ENCODE measurements at regions not wholly inside any gene's neighbourhood (a gene's known extent, or its start where the extent isn't known, plus 50 kb on each side); places are given as distances from the start of the nearest gene placed in this dataset.

GRCh38 chr18:59767732-59768131 lies 70.5 kb upstream of the CCBE1 start:
- no peaks in the 10 kb centered on the region for H3F3A ChIP-seq (ENCODE audit: insufficient read depth, low read length)
- no peaks in the 10 kb centered on the region for H3K79me2 ChIP-seq (ENCODE audit: insufficient read depth, low read length)
- no peak overlapping the region for H3K4me3 ChIP-seq (ENCODE audit: low read depth, low read length, poor library complexity, severe bottlenecking)
- no peaks in the 10 kb centered on the region for H3K4me1 ChIP-seq (ENCODE audit: insufficient read depth, low read length, severe bottlenecking)
- H4K20me1 ChIP-seq (ENCODE audit: insufficient read depth, low read length): no peaks in the 10 kb centered on the region
- no peak overlapping the region for H3K4me2 ChIP-seq (ENCODE audit: low read length)
- H3K9me2 ChIP-seq (ENCODE audit: low read depth, low read length): no peaks in the 10 kb centered on the region
- H3K27me3 ChIP-seq (ENCODE audit: insufficient read depth, low read length): no peaks in the 10 kb centered on the region
- H3K27ac ChIP-seq (ENCODE audit: low read depth, low read length, poor library complexity, severe bottlenecking): no peak overlapping the region
- H2AFZ ChIP-seq (ENCODE audit: low read length): no peak overlapping the region
- no peak for TF ChIP-seq CTCF (IDR thresholded peaks at IDR 0.05; ENCODE audit: low read length)
- TF ChIP-seq EZH2 (IDR thresholded peaks at IDR 0.05; ENCODE audit: borderline replicate concordance, low read length): no peak
- no peaks in the 10 kb centered on the region for H3K36me3 ChIP-seq (ENCODE audit: insufficient read depth, low read length)
- no peaks in the 10 kb centered on the region for H3K9me3 ChIP-seq (ENCODE audit: low read length)
- H3K9ac ChIP-seq (ENCODE audit: low read length): no peak overlapping the region

GRCh38 chr18:59765343-59765742 lies 68.1 kb upstream of the CCBE1 start:
- no peak overlapping the region for H3K4me3 ChIP-seq (ENCODE audit: low read depth, low read length, poor library complexity, severe bottlenecking)
- no peak overlapping the region for H3K27ac ChIP-seq (ENCODE audit: low read depth, low read length, poor library complexity, severe bottlenecking)
- no peak overlapping the region for H3K4me2 ChIP-seq (ENCODE audit: low read length)
- no peaks in the 10 kb centered on the region for H3K4me1 ChIP-seq (ENCODE audit: insufficient read depth, low read length, severe bottlenecking)
- H3K27me3 ChIP-seq (ENCODE audit: insufficient read depth, low read length): no peaks in the 10 kb centered on the region
- H3K9me2 ChIP-seq (ENCODE audit: low read depth, low read length): no peaks in the 10 kb centered on the region
- H4K20me1 ChIP-seq (ENCODE audit: insufficient read depth, low read length): no peaks in the 10 kb centered on the region
- no peaks in the 10 kb centered on the region for H3K36me3 ChIP-seq (ENCODE audit: insufficient read depth, low read length)
- H3K79me2 ChIP-seq (ENCODE audit: insufficient read depth, low read length): no peaks in the 10 kb centered on the region
- H2AFZ ChIP-seq (ENCODE audit: low read length): no peak overlapping the region
- H3F3A ChIP-seq (ENCODE audit: insufficient read depth, low read length): no peaks in the 10 kb centered on the region
- TF ChIP-seq EZH2 (IDR thresholded peaks at IDR 0.05; ENCODE audit: borderline replicate concordance, low read length) (no peak), CTCF (IDR thresholded peaks at IDR 0.05; ENCODE audit: low read length) (no peak)
- no peaks in the 10 kb centered on the region for H3K9me3 ChIP-seq (ENCODE audit: low read length)
- no peak overlapping the region for H3K9ac ChIP-seq (ENCODE audit: low read length)

- no peaks in the 10 kb centered on the region for H3F3A ChIP-seq (ENCODE audit: insufficient read depth, low read length)
- no peaks in the 10 kb centered on the region for H3K79me2 ChIP-seq (ENCODE audit: insufficient read depth, low read length)
- H3K4me2 ChIP-seq (ENCODE audit: low read length): no peak overlapping the region
- no peak for TF ChIP-seq EZH2 (IDR thresholded peaks at IDR 0.05; ENCODE audit: borderline replicate concordance, low read length)
- TF ChIP-seq CTCF (IDR thresholded peaks at IDR 0.05; ENCODE audit: low read length): no peak
- H3K4me3 ChIP-seq (ENCODE audit: low read depth, low read length, poor library complexity, severe bottlenecking): no peak overlapping the region
- H3K27ac ChIP-seq (ENCODE audit: low read depth, low read length, poor library complexity, severe bottlenecking): no peak overlapping the region
- H2AFZ ChIP-seq (ENCODE audit: low read length): no peak overlapping the region
- H4K20me1 ChIP-seq (ENCODE audit: insufficient read depth, low read length): no peaks in the 10 kb centered on the region
- H3K9me2 ChIP-seq (ENCODE audit: low read depth, low read length): no peaks in the 10 kb centered on the region
- H3K4me1 ChIP-seq (ENCODE audit: insufficient read depth, low read length, severe bottlenecking): no peaks in the 10 kb centered on the region
- no peak overlapping the region for H3K9ac ChIP-seq (ENCODE audit: low read length)
- no peaks in the 10 kb centered on the region for H3K9me3 ChIP-seq (ENCODE audit: low read length)
- H3K27me3 ChIP-seq (ENCODE audit: insufficient read depth, low read length): no peaks in the 10 kb centered on the region
- no peaks in the 10 kb centered on the region for H3K36me3 ChIP-seq (ENCODE audit: insufficient read depth, low read length)
These were observed 67.1 kb upstream of the CCBE1 start for GRCh38 chr18:59764281-59764680.
